ENCODE measurements at regions not wholly inside any gene's neighbourhood (a gene's known extent, or its start where the extent isn't known, plus 50 kb on each side); places are given as distances from the start of the nearest gene placed in this dataset.

DNA sequence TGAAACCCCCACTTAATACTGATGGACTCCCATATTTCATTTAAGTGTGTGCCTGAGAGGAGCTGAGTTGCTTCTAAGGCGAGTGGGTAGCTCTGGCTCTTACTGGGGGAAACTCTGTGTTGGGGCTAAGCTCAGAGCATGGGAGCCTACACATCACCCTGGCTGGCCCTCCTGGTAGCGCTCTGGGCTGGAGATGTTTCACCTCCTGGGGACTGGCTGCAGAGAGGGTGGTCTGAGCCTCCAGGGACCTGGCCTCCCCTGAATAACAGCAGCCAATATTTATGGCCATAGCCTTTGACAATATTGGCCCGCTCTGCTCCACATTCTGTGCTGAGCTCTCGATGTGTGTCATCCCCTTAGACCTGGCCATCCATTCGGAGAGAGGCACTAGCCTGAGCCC is 316.5 kb downstream of the ZNF536 start:
- TF ChIP-seq FOXK2 (IDR thresholded peaks at IDR 0.05) (no peak), SP1 (IDR thresholded peaks at IDR 0.05) (no peak), TARDBP (IDR thresholded peaks at IDR 0.05) (no peak), FOXA1 (IDR thresholded peaks at IDR 0.05) (no peak), CTBP1 (IDR thresholded peaks at IDR 0.05; ENCODE audit: borderline replicate concordance) (no peak), ELF4 (IDR thresholded peaks at IDR 0.05) (no peak), FOXM1 (IDR thresholded peaks at IDR 0.05; ENCODE audit: borderline replicate concordance) (no peak), L3MBTL2 (conservative IDR thresholded peaks at IDR 0.05) (no peak)
- TF ChIP-seq, protein P1, sequence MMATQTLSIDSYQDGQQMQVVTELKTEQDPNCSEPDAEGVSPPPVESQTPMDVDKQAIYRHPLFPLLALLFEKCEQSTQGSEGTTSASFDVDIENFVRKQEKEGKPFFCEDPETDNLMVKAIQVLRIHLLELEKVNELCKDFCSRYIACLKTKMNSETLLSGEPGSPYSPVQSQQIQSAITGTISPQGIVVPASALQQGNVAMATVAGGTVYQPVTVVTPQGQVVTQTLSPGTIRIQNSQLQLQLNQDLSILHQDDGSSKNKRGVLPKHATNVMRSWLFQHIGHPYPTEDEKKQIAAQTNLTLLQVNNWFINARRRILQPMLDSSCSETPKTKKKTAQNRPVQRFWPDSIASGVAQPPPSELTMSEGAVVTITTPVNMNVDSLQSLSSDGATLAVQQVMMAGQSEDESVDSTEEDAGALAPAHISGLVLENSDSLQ (IDR thresholded peaks at IDR 0.05): no peak

All from HEK293T (cell line).